ENCODE measurements at regions not wholly inside any gene's neighbourhood (a gene's known extent, or its start where the extent isn't known, plus 50 kb on each side); places are given as distances from the start of the nearest gene placed in this dataset.

GRCh38 chr1:84069236-84069845 lies 70.4 kb upstream of the TTLL7 start:
- DNase-seq (ENCODE audit: low spot score in 2 of 2) = no peak
- Histone ChIP-seq H3K27me3 (no peaks in the 10 kb centered on the region), H3K4me1 (no peaks in the 10 kb centered on the region), H3K9me3 (no peaks in the 10 kb centered on the region), H3K27ac (no peak overlapping the region), H3K4me3 (no peak overlapping the region), H3K36me3 (no peaks in the 10 kb centered on the region)
- TF ChIP-seq EP300 (IDR thresholded peaks at IDR 0.05) = no peak
- no peak for TF ChIP-seq POLR2A (IDR thresholded peaks at IDR 0.05)
- TF ChIP-seq POLR2AphosphoS5 (IDR thresholded peaks at IDR 0.05) = no peak
- no peak for TF ChIP-seq CTCF (IDR thresholded peaks at IDR 0.05)
- 97% methylated on average over 2 of the region's 2 CpGs for WGBS

GRCh38 chr1:84062496-84062895 lies 63.6 kb upstream of the TTLL7 start:
- H3K4me1 ChIP-seq = no peaks in the 10 kb centered on the region
- no peaks in the 10 kb centered on the region for H3K9me3 ChIP-seq
- no peaks in the 10 kb centered on the region for H3K36me3 ChIP-seq
- no peak overlapping the region for H3K4me3 ChIP-seq
- TF ChIP-seq POLR2A (IDR thresholded peaks at IDR 0.05) = no peak
- no peak for TF ChIP-seq EP300 (IDR thresholded peaks at IDR 0.05)
- no peak for TF ChIP-seq CTCF (IDR thresholded peaks at IDR 0.05)
- TF ChIP-seq POLR2AphosphoS5 (IDR thresholded peaks at IDR 0.05) = no peak
- H3K27ac ChIP-seq = no peak overlapping the region
- no peak for DNase-seq (ENCODE audit: low spot score in 2 of 2)
- 63% methylated on average over 1 of the region's 1 CpG for WGBS
- no peaks in the 10 kb centered on the region for H3K27me3 ChIP-seq

GRCh38 chr1:84061336-84061735 lies 62.4 kb upstream of the TTLL7 start:
- WGBS = 69% methylated on average over 2 of the region's 2 CpGs
- H3K4me1 ChIP-seq = no peaks in the 10 kb centered on the region
- no peak overlapping the region for H3K27ac ChIP-seq
- no peak overlapping the region for H3K4me3 ChIP-seq
- H3K27me3 ChIP-seq = no peaks in the 10 kb centered on the region
- TF ChIP-seq CTCF (IDR thresholded peaks at IDR 0.05) (no peak), POLR2AphosphoS5 (IDR thresholded peaks at IDR 0.05) (no peak), EP300 (IDR thresholded peaks at IDR 0.05) (no peak), POLR2A (IDR thresholded peaks at IDR 0.05) (no peak)
- no peak for DNase-seq (ENCODE audit: low spot score in 2 of 2)
- no peaks in the 10 kb centered on the region for H3K36me3 ChIP-seq
- no peaks in the 10 kb centered on the region for H3K9me3 ChIP-seq

- no peaks in the 10 kb centered on the region for H3K36me3 ChIP-seq
- DNase-seq (ENCODE audit: low spot score in 2 of 2) = no peak
- 59% methylated on average over 2 of the region's 2 CpGs for WGBS
- H3K27me3 ChIP-seq = no peaks in the 10 kb centered on the region
- no peak for TF ChIP-seq CTCF (IDR thresholded peaks at IDR 0.05)
- no peaks in the 10 kb centered on the region for H3K4me1 ChIP-seq
- H3K9me3 ChIP-seq = no peaks in the 10 kb centered on the region
- H3K4me3 ChIP-seq = no peak overlapping the region
- H3K27ac ChIP-seq = no peak overlapping the region
These were observed 61.8 kb upstream of the TTLL7 start for GRCh38 chr1:84060781-84061180.

- TF ChIP-seq POLR2AphosphoS5 (IDR thresholded peaks at IDR 0.05) = no peak
- TF ChIP-seq POLR2A (IDR thresholded peaks at IDR 0.05) = no peak
- TF ChIP-seq EP300 (IDR thresholded peaks at IDR 0.05) = no peak
- TF ChIP-seq CTCF (IDR thresholded peaks at IDR 0.05) = no peak
- H3K9me3 ChIP-seq = no peaks in the 10 kb centered on the region
- 68% methylated on average over 2 of the region's 2 CpGs for WGBS
- no peak for DNase-seq (ENCODE audit: low spot score in 2 of 2)
- H3K4me1 ChIP-seq = no peaks in the 10 kb centered on the region
- no peaks in the 10 kb centered on the region for H3K27me3 ChIP-seq
- no peak overlapping the region for H3K27ac ChIP-seq
- H3K4me3 ChIP-seq = no peak overlapping the region
- H3K36me3 ChIP-seq = no peaks in the 10 kb centered on the region
These were observed 49.9 kb upstream of the TTLL7 start for GRCh38 chr1:84048820-84049219.
